ENCODE measurements at regions not wholly inside any gene's neighbourhood (a gene's known extent, or its start where the extent isn't known, plus 50 kb on each side); places are given as distances from the start of the nearest gene placed in this dataset.

- no peak for DNase-seq
Observed at GRCh38 chr16:64215730-64216129, 906.1 kb downstream of the CDH11 start.

- no peak for DNase-seq
Observed at GRCh38 chr16:64211331-64211730, 910.5 kb downstream of the CDH11 start.

- no peak for DNase-seq
Observed at GRCh38 chr16:64206862-64207261, 915.0 kb downstream of the CDH11 start.

- no peak for DNase-seq
Observed at GRCh38 chr16:64203126-64203525, 918.7 kb downstream of the CDH11 start.

- DNase-seq: no peak
Observed at GRCh38 chr16:64202571-64202970, 919.3 kb downstream of the CDH11 start.

- DNase-seq: no peak
Observed at GRCh38 chr16:64196444-64196843, 925.4 kb downstream of the CDH11 start.

GRCh38 chr16:64185954-64186353, 935.9 kb downstream of the CDH11 start:
- no peak for DNase-seq

- DNase-seq: no peak
Observed at GRCh38 chr16:64184156-64184555, 937.7 kb downstream of the CDH11 start.

GRCh38 chr16:64182985-64183384, 938.9 kb downstream of the CDH11 start:
- no peak for DNase-seq

GRCh38 chr16:64181271-64181925, 940.5 kb downstream of the CDH11 start:
- DNase-seq: no peak

- no peak for DNase-seq
Observed at GRCh38 chr16:64180136-64180900, 941.5 kb downstream of the CDH11 start.

- DNase-seq: no peak
Observed at GRCh38 chr16:64174327-64174726, 947.5 kb downstream of the CDH11 start.

- DNase-seq: no peak
Observed at GRCh38 chr16:64172652-64173051, 949.2 kb downstream of the CDH11 start.

GRCh38 chr16:64172226-64172625, 949.6 kb downstream of the CDH11 start:
- DNase-seq: no peak

GRCh38 chr16:64171632-64172031, 950.2 kb downstream of the CDH11 start:
- no peak for DNase-seq

- DNase-seq: no peak
Observed at GRCh38 chr16:64168371-64168770, 953.5 kb downstream of the CDH11 start.

- no peak for DNase-seq
Observed at GRCh38 chr16:64167936-64168335, 953.9 kb downstream of the CDH11 start.

GRCh38 chr16:64165368-64165767, 956.5 kb downstream of the CDH11 start:
- DNase-seq: no peak

GRCh38 chr16:64162613-64163375, 959.1 kb downstream of the CDH11 start:
- no peak for DNase-seq

- no peak for DNase-seq
Observed at GRCh38 chr16:64159976-64160375, 961.9 kb downstream of the CDH11 start.

GRCh38 chr16:64158941-64159588, 962.8 kb downstream of the CDH11 start:
- no peak for DNase-seq

GRCh38 chr16:64153718-64154117, 968.1 kb downstream of the CDH11 start:
- no peak for DNase-seq
